ENCODE measurements at regions not wholly inside any gene's neighbourhood (a gene's known extent, or its start where the extent isn't known, plus 50 kb on each side); places are given as distances from the start of the nearest gene placed in this dataset.

- H3K27ac ChIP-seq = no peak overlapping the region
- H3K9me3 ChIP-seq (ENCODE audit: severe bottlenecking) = peaks cover 9% of the 10 kb centered on the region
- TF ChIP-seq CTCF (IDR thresholded peaks at IDR 0.05; ENCODE audit: low read depth, low read length) = no peak
- H3K36me3 ChIP-seq = no peaks in the 10 kb centered on the region
- DNase-seq = no peak
- no peaks in the 10 kb centered on the region for H3K27me3 ChIP-seq (ENCODE audit: insufficient read depth, low read depth, severe bottlenecking)
- no peak overlapping the region for H3K4me3 ChIP-seq (ENCODE audit: low read depth, low read length)
Measured at GRCh38 chr1:166221316-166221715, 54.5 kb upstream of the FAM78B start.

- H3K36me3 ChIP-seq = no peaks in the 10 kb centered on the region
- H3K27ac ChIP-seq = no peak overlapping the region
- H3K27me3 ChIP-seq (ENCODE audit: insufficient read depth, low read depth, severe bottlenecking) = peaks cover 9% of the 10 kb centered on the region
- no peak for DNase-seq
- H3K9me3 ChIP-seq (ENCODE audit: severe bottlenecking) = no peaks in the 10 kb centered on the region
- TF ChIP-seq CTCF (IDR thresholded peaks at IDR 0.05; ENCODE audit: low read depth, low read length) = no peak
- no peak overlapping the region for H3K4me3 ChIP-seq (ENCODE audit: low read depth, low read length)
Measured at GRCh38 chr1:166233750-166234366, 67.1 kb upstream of the FAM78B start.

GRCh38 chr1:166235728-166236127 lies 68.9 kb upstream of the FAM78B start:
- TF ChIP-seq CTCF (IDR thresholded peaks at IDR 0.05; ENCODE audit: low read depth, low read length) = no peak
- Histone ChIP-seq H3K27me3 (ENCODE audit: insufficient read depth, low read depth, severe bottlenecking) (peaks cover 9% of the 10 kb centered on the region), H3K36me3 (no peaks in the 10 kb centered on the region), H3K27ac (no peak overlapping the region), H3K9me3 (ENCODE audit: severe bottlenecking) (no peaks in the 10 kb centered on the region), H3K4me3 (ENCODE audit: low read depth, low read length) (no peak overlapping the region)
- DNase-seq = no peak

- DNase-seq = no peak
- no peaks in the 10 kb centered on the region for H3K36me3 ChIP-seq
- no peaks in the 10 kb centered on the region for H3K9me3 ChIP-seq (ENCODE audit: severe bottlenecking)
- no peak overlapping the region for H3K27ac ChIP-seq
- TF ChIP-seq CTCF (IDR thresholded peaks at IDR 0.05; ENCODE audit: low read depth, low read length) = no peak
- peaks cover 5% of the 10 kb centered on the region for H3K27me3 ChIP-seq (ENCODE audit: insufficient read depth, low read depth, severe bottlenecking)
- no peak overlapping the region for H3K4me3 ChIP-seq (ENCODE audit: low read depth, low read length)
Measured at GRCh38 chr1:166237675-166238074, 70.9 kb upstream of the FAM78B start.

GRCh38 chr1:166253076-166253779 lies 86.4 kb upstream of the FAM78B start:
- DNase-seq = no peak
- no peak overlapping the region for H3K27ac ChIP-seq
- H3K27me3 ChIP-seq (ENCODE audit: insufficient read depth, low read depth, severe bottlenecking) = peaks cover 4% of the 10 kb centered on the region
- H3K4me3 ChIP-seq (ENCODE audit: low read depth, low read length) = no peak overlapping the region
- no peaks in the 10 kb centered on the region for H3K36me3 ChIP-seq
- TF ChIP-seq CTCF (IDR thresholded peaks at IDR 0.05; ENCODE audit: low read depth, low read length) = no peak
- H3K9me3 ChIP-seq (ENCODE audit: severe bottlenecking) = peaks cover 9% of the 10 kb centered on the region

All from WERI-Rb-1 (cell line).